G401 (cell line): ENCODE measurements at regions not wholly inside any gene's neighbourhood (a gene's known extent, or its start where the extent isn't known, plus 50 kb on each side); places are given as distances from the start of the nearest gene placed in this dataset.

Experiments used
- DNase-seq: peaks from one replicate; pipeline ENCODE4 v3.0.0-alpha.2; 2015; ENCODE audit warnings: low spot score
- in situ Hi-C: cut with HindIII; loops from 2 replicates; pipeline ENCODE4 v1.10.0; 2016; ENCODE audit warnings: low sequenced_read_pairs, mixed read lengths

DNA sequence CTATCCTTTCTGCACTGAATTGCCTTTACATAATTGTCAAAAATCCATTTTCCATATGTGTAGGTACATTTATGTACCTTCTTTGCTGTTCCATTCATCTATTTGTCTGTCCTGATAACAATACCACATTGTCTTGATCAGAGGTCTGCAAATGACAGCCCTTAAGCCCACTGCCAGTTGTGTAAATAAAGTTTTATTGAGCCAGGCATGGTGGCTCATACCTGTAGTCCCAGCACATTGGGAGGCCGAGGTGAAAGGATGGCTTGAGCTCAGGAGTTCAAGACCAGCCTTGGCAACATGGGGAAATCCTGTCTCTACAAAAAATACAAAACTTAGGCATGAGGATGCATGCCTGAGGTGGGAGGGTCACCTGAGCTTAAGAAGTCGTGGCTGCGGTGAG is 121.0 kb downstream of the TFCP2L1 start:
- no peak for DNase-seq
- in situ Hi-C loops, result no loop called here

- in situ Hi-C loops, result no loop called here
- DNase-seq, result no peak
Observed at GRCh38 chr2:121165038-121165542, 119.9 kb downstream of the TFCP2L1 start.
